Stomach (tissue), 4 donors: ENCODE measurements at regions not wholly inside any gene's neighbourhood (a gene's known extent, or its start where the extent isn't known, plus 50 kb on each side); places are given as distances from the start of the nearest gene placed in this dataset.

Source experiments
- CTCF ChIP-seq, 7 experiments: fragments of 450-650 bp in 4 of 7; fragments of 200-600 bp in 3 of 7; sonication (generic) in 3 of 7; IDR thresholded peaks; one replicate each; pipeline ENCODE4 v1.5.1; 2016 to 2019; ENCODE audit warnings: antibody characterized with exemption in 7 of 7, control low read depth in 2 of 7, mild to moderate bottlenecking in 1 of 7
- EP300 ChIP-seq: sonication (generic); formaldehyde crosslinking; IDR thresholded peaks from one replicate; pipeline ENCODE4 v1.6.1; 2017; ENCODE audit warnings: antibody characterized with exemption

GRCh38 chr6:90805619-90806155 is 218.8 kb upstream of the MAP3K7 start:
- TF ChIP-seq CTCF (IDR thresholded peaks at IDR 0.05) (no peak), EP300 (no peak)
